Sigmoid colon (tissue), 6 donors: ENCODE measurements at regions not wholly inside any gene's neighbourhood (a gene's known extent, or its start where the extent isn't known, plus 50 kb on each side); places are given as distances from the start of the nearest gene placed in this dataset.
"Not testable (repeated sequence)": the region's sequence is repeated elsewhere in the genome, so short reads cannot be mapped to it uniquely, and the experiment has no call there.

Source experiments
- DNase-seq: peaks from one replicate; pipeline ENCODE4 v3.0.0-alpha.2; 2019
- H3K27ac ChIP-seq, 4 donors: fragments of 200-600 bp; sonication (generic); one replicate each; pipeline ENCODE4 v1.5.1; 2016 to 2019; ENCODE audit warnings: mild to moderate bottlenecking in 1 of 4
- H3K27me3 ChIP-seq, 3 donors: fragments of 200-600 bp; sonication (generic); one replicate each; pipeline ENCODE4 v1.5.1; 2019; ENCODE audit warnings: mild to moderate bottlenecking in 1 of 3
- H3K36me3 ChIP-seq, 4 donors: fragments of 200-600 bp; sonication (generic); one replicate each; pipeline ENCODE4 v1.5.1; 2016 to 2019
- H3K4me1 ChIP-seq, 4 donors: fragments of 200-600 bp; sonication (generic); one replicate each; pipeline ENCODE4 v1.5.1; 2017 to 2019
- H3K4me3 ChIP-seq, 4 donors: fragments of 200-600 bp; sonication (generic); one replicate each; pipeline ENCODE4 v1.5.1; 2017 to 2019; ENCODE audit warnings: mild to moderate bottlenecking in 2 of 4, moderate library complexity in 1 of 4
- H3K9me3 ChIP-seq, 4 donors: fragments of 200-600 bp in 3 of 4; sonication (generic) in 3 of 4; one replicate each; pipeline versions ENCODE4 v1.5.1 to v1.6.1; 2013 to 2019
- EP300 ChIP-seq, 4 donors: sonication (generic); formaldehyde crosslinking; IDR thresholded peaks; one replicate each; pipeline ENCODE4 v1.6.1; 2017; ENCODE audit warnings: antibody characterized with exemption in 4 of 4
- POLR2A ChIP-seq, 2 donors: fragments of 450-650 bp; IDR thresholded peaks; one replicate each; pipeline ENCODE4 v1.6.1; 2016; ENCODE audit warnings: antibody characterized with exemption in 2 of 2, mild to moderate bottlenecking in 2 of 2, moderate library complexity in 2 of 2
- POLR2AphosphoS5 ChIP-seq, 4 donors: sonication (generic); formaldehyde crosslinking; IDR thresholded peaks; one replicate each; pipeline ENCODE4 v1.6.1; 2017; ENCODE audit warnings: antibody characterized with exemption in 4 of 4
- WGBS, 2 donors: extraction: QIAGEN DNeasy Blood & Tissue Kit; methylation state at CpG; one replicate each; pipeline ENCODE4 v1.1.7; 2013; 5-methylcytosine and 5-hydroxymethylcytosine counted together
- intact Hi-C: fragments of 100-400 bp; cut with DNase I; formaldehyde crosslinking; loops from one replicate; pipeline ENCODE4 v1.15.1; 2023
- TF ChIP-seq, protein P1 (sequence below), 4 experiments: fragments of 450-650 bp in 3 of 4; fragments of 200-600 bp in 1 of 4; IDR thresholded peaks; one replicate each; pipeline ENCODE4 v1.5.1; 2016 to 2019; ENCODE audit warnings: antibody characterized with exemption in 4 of 4, mild to moderate bottlenecking in 3 of 4, moderate library complexity in 2 of 4
- donor health status: healthy with polysubstance abuse.
- donor health status: healthy.

DNA sequence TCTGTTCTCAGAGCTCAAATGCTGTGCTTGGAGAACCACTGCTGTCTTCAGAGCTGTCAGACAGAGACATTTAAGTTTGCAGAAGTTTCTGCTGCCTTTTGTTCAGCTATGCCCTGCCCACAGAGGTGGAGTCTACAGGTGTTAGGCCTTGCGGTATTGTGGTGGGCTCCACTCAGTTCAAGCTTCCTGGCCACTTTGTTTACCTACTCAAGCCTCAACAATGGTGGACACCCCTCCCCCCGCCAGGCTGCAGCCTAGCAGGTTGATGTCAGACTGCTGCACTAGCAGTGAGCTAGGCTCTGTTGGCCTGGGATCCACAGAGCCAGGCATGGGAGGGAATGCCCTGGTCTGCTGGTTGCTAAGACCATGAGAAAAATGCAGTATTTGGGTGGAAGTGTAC, 323.8 kb downstream of the BCAT1 start:
- no peak for TF ChIP-seq EP300 (IDR thresholded peaks at IDR 0.05)
- TF ChIP-seq POLR2AphosphoS5 (IDR thresholded peaks at IDR 0.05): no peak
- TF ChIP-seq POLR2A (IDR thresholded peaks at IDR 0.05): no peak
- TF ChIP-seq, protein P1, sequence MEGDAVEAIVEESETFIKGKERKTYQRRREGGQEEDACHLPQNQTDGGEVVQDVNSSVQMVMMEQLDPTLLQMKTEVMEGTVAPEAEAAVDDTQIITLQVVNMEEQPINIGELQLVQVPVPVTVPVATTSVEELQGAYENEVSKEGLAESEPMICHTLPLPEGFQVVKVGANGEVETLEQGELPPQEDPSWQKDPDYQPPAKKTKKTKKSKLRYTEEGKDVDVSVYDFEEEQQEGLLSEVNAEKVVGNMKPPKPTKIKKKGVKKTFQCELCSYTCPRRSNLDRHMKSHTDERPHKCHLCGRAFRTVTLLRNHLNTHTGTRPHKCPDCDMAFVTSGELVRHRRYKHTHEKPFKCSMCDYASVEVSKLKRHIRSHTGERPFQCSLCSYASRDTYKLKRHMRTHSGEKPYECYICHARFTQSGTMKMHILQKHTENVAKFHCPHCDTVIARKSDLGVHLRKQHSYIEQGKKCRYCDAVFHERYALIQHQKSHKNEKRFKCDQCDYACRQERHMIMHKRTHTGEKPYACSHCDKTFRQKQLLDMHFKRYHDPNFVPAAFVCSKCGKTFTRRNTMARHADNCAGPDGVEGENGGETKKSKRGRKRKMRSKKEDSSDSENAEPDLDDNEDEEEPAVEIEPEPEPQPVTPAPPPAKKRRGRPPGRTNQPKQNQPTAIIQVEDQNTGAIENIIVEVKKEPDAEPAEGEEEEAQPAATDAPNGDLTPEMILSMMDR (IDR thresholded peaks at IDR 0.05): no peak
- Histone ChIP-seq H3K27ac (no peak overlapping the region), H3K4me3 (no peak overlapping the region), H3K9me3 (no peaks in the 10 kb centered on the region), H3K27me3 (no peaks in the 10 kb centered on the region), H3K4me1 (no peaks in the 10 kb centered on the region), H3K36me3 (no peaks in the 10 kb centered on the region)
- intact Hi-C loops: no loop called here
- no peak for DNase-seq
- 86 to 88% methylated on average over 2 of the region's 2 CpGs for WGBS, 2 donors

DNA sequence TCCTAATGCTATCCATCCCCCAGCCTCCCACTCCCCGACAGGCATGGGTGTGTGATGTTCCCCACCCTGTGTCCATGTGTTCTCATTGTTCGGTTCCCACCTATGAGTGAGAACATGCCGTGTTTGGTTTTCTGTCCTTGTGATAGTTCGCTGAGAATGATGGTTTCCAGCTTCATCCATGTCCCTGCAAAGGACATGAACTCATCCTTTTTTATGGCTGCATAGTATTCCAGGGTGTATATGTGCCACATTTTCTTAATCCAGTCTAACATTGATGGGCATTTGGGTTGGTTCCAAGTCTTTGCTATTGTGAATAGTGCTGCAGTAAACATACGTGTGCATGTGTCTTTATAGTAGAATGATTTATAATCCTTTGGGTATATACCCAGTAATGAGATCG, 328.9 kb downstream of the BCAT1 start:
- intact Hi-C loops, H3K27me3 ChIP-seq, H3K27ac ChIP-seq, H3K4me3 ChIP-seq, H3K36me3 ChIP-seq, DNase-seq, H3K9me3 ChIP-seq, H3K4me1 ChIP-seq: not testable (repeated sequence)
- 92 to 96% methylated on average over 6 of the region's 6 CpGs for WGBS, 2 donors

DNA sequence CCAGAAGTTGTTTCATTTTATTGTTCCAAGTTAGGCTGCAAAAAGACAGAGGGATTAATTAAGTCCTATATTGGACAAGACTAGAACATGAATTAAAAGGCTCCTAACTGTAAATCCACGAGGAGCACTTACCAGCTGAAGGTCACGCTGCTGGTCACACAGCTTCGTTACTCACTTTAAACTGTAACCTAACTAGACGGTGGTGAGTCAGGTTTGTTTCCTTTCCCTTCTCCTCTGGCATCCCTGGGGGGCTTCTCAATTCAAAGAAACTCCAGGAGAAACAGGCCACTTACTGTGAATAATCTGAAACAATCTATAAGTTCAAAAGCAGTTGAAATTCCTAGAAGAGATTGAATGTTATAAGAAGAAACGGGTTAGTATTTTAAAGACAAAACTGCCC, 331.4 kb downstream of the BCAT1 start:
- intact Hi-C loops: no loop called here

DNA sequence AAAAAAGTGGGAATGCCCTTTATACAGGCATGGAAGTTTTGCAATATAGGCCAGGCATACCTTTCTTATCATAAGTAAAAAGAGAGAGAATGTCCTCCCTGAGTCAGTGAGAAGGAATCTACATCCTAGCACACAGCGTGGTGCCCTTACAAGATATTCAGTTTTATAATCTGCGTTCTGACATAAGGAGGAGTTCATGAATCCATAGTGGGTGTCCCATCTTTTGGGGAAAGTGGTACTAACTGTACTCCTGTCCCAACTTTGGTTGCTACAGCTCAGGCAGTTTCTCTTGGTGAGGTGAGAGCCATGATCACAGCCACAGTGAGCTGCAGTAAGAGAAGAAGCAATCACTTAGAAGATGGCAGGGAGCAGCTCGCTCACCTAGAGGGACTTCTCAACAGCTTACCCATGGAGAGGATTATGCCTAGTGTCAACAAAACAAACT, 332.9 kb downstream of the BCAT1 start:
- no peaks in the 10 kb centered on the region for H3K36me3 ChIP-seq
- 78 to 86% methylated on average over 3 of the region's 3 CpGs for WGBS, 2 donors
- H3K9me3 ChIP-seq: no peaks in the 10 kb centered on the region
- TF ChIP-seq, protein P1 (IDR thresholded peaks at IDR 0.05): no peak
- TF ChIP-seq POLR2A (IDR thresholded peaks at IDR 0.05): no peak
- no peak for TF ChIP-seq POLR2AphosphoS5 (IDR thresholded peaks at IDR 0.05)
- TF ChIP-seq EP300 (IDR thresholded peaks at IDR 0.05): no peak
- H3K27me3 ChIP-seq: no peaks in the 10 kb centered on the region
- H3K4me1 ChIP-seq: no peaks in the 10 kb centered on the region
- H3K27ac ChIP-seq: no peak overlapping the region
- intact Hi-C loops: no loop called here
- no peak for DNase-seq
- H3K4me3 ChIP-seq: no peak overlapping the region

More for the DNA sequence above, 331.4 kb downstream of the BCAT1 start:
- DNase-seq: no peak
- WGBS, 2 donors: 53 to 63% methylated on average over 5 of the region's 5 CpGs
- no peak for TF ChIP-seq EP300 (IDR thresholded peaks at IDR 0.05)
- no peak for TF ChIP-seq POLR2AphosphoS5 (IDR thresholded peaks at IDR 0.05)
- Histone ChIP-seq H3K4me3 (no peak overlapping the region), H3K27me3 (no peaks in the 10 kb centered on the region), H3K9me3 (no peaks in the 10 kb centered on the region), H3K4me1 (no peaks in the 10 kb centered on the region), H3K27ac (no peak overlapping the region), H3K36me3 (no peaks in the 10 kb centered on the region)

DNA sequence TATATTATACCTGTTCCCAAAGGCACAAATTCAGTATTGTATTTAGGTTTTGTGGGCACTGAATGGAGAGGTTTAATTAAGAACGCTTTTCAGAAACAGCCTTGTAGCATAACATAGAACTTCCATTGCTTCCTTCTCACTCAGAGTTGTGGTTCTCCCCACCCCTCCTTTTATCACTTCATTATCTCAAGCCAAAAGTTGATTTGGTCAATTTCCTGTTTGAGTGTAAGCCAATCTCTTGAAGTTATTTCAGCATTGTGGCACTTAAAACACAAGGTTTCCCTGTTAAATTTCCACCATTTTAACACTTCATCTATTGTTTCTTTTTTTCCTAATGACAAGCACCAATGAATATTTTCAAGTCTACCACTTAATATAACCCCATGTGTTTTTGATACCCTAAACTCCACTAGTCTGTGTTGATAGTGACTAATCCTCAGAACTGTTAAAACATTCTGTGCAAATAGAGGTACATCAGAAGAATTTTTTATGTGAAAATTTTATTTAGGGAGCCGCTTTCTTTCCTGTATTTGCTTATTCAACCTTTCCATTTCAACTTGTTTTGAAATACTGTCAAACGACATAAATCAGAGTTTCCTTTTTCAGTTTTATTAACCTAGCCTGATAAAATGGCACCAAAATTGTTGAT, 340.1 kb downstream of the BCAT1 start:
- DNase-seq: no peak
- intact Hi-C loops: no loop called here
- Histone ChIP-seq H3K9me3 (no peaks in the 10 kb centered on the region), H3K36me3 (no peaks in the 10 kb centered on the region), H3K4me3 (no peak overlapping the region), H3K4me1 (no peaks in the 10 kb centered on the region), H3K27ac (no peak overlapping the region), H3K27me3 (no peaks in the 10 kb centered on the region)
- 28 to 40% methylated on average over 3 of the region's 3 CpGs for WGBS, 2 donors
- TF ChIP-seq EP300 (IDR thresholded peaks at IDR 0.05) (no peak), POLR2AphosphoS5 (IDR thresholded peaks at IDR 0.05) (no peak), POLR2A (IDR thresholded peaks at IDR 0.05) (no peak)
- TF ChIP-seq, protein P1 (IDR thresholded peaks at IDR 0.05): no peak

DNA sequence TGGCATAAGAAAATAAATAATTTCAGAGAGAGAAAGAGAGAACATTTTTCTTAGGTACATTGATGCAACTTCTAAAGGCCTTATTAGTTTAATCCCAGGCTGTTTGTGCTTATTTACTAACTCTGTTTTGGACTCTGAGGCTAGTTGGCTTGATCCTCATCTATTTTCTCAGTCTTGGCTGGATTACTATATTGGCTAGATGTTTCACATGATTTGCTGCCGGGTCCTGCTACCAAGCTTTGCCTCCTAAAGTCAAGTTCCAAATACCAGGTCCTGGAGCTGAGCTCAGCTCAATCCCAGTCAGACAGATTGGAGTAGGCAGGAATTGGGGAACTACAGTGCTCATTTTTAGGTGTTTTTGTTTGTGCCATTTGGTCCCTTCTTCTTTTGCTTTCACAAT, 340.8 kb downstream of the BCAT1 start:
- Histone ChIP-seq H3K9me3 (no peaks in the 10 kb centered on the region), H3K27ac (no peak overlapping the region), H3K4me3 (no peak overlapping the region), H3K27me3 (no peaks in the 10 kb centered on the region), H3K36me3 (no peaks in the 10 kb centered on the region), H3K4me1 (no peaks in the 10 kb centered on the region)
- intact Hi-C loops: no loop called here
- TF ChIP-seq POLR2A (IDR thresholded peaks at IDR 0.05) (no peak), POLR2AphosphoS5 (IDR thresholded peaks at IDR 0.05) (no peak), EP300 (IDR thresholded peaks at IDR 0.05) (no peak)
- TF ChIP-seq, protein P1 (IDR thresholded peaks at IDR 0.05): no peak
- DNase-seq: no peak
- WGBS, 2 donors: 82 to 84% methylated on average over 1 of the region's 1 CpG
